ENCODE measurements at regions not wholly inside any gene's neighbourhood (a gene's known extent, or its start where the extent isn't known, plus 50 kb on each side); places are given as distances from the start of the nearest gene placed in this dataset.

GRCh38 chr20:61118429-61119224, 133.4 kb upstream of the CDH4 start:
- DNase-seq = no peak

- no peak for DNase-seq
Observed at GRCh38 chr20:61119273-61119672, 132.8 kb upstream of the CDH4 start.

GRCh38 chr20:61119794-61120410, 132.2 kb upstream of the CDH4 start:
- no peak for DNase-seq

- DNase-seq = peak; percentile 71
Observed at GRCh38 chr20:61120595-61121515, 131.2 kb upstream of the CDH4 start.

- no peak for DNase-seq
Observed at GRCh38 chr20:61121661-61122060, 130.4 kb upstream of the CDH4 start.

GRCh38 chr20:61123286-61123685, 128.8 kb upstream of the CDH4 start:
- DNase-seq = no peak

- DNase-seq = no peak
Observed at GRCh38 chr20:61123751-61124368, 128.2 kb upstream of the CDH4 start.

- DNase-seq = no peak
Observed at GRCh38 chr20:61125076-61125475, 127.0 kb upstream of the CDH4 start.

- DNase-seq = peak; percentile 57
Observed at GRCh38 chr20:61125546-61126180, 126.4 kb upstream of the CDH4 start.

GRCh38 chr20:61126369-61127195, 125.5 kb upstream of the CDH4 start:
- no peak for DNase-seq

- no peak for DNase-seq
Observed at GRCh38 chr20:61127311-61128039, 124.6 kb upstream of the CDH4 start.

GRCh38 chr20:61128701-61129269, 123.3 kb upstream of the CDH4 start:
- DNase-seq = no peak

GRCh38 chr20:61129311-61129710, 122.8 kb upstream of the CDH4 start:
- DNase-seq = no peak

- no peak for DNase-seq
Observed at GRCh38 chr20:61130156-61130555, 121.9 kb upstream of the CDH4 start.

- DNase-seq = no peak
Observed at GRCh38 chr20:61131944-61132343, 120.1 kb upstream of the CDH4 start.

- DNase-seq = no peak
Observed at GRCh38 chr20:61133611-61134010, 118.5 kb upstream of the CDH4 start.

- DNase-seq = no peak
Observed at GRCh38 chr20:61134296-61135030, 117.6 kb upstream of the CDH4 start.

GRCh38 chr20:61135266-61135665, 116.8 kb upstream of the CDH4 start:
- DNase-seq = no peak

- DNase-seq = no peak
Observed at GRCh38 chr20:61135968-61136367, 116.1 kb upstream of the CDH4 start.

- no peak for DNase-seq
Observed at GRCh38 chr20:61138566-61138965, 113.5 kb upstream of the CDH4 start.

All from DMS79 treated with DMSO at 0.1 percent for 48 hours (cell line).